Caco-2 (cell line): ENCODE measurements at regions not wholly inside any gene's neighbourhood (a gene's known extent, or its start where the extent isn't known, plus 50 kb on each side); places are given as distances from the start of the nearest gene placed in this dataset.

ENCODE experiments used
- BruUV-seq: library from RNA; stranded (reverse); fragments of 400-500 nt; replicated peaks from 2 replicates; lab custom pipeline; 2021; lab: Mats Ljungman, UMichigan
- CTCF ChIA-PET: fragments of 300-600 bp; sonication (Branson Sonifier 250); formaldehyde crosslinking; loops from one replicate; lab custom pipeline; 2022; ENCODE audit warnings: antibody characterized with exemption; lab: Charles Lee
- POLR2A ChIA-PET: fragments of 300-600 bp; sonication (Branson Sonifier 250); formaldehyde crosslinking; loops from one replicate; lab custom pipeline; 2022; ENCODE audit warnings: antibody characterized with exemption; lab: Charles Lee
- DNase-seq, 2 experiments: peaks; one replicate each; pipeline versions ENCODE4 v3.0.0 to v3.0.0-alpha.2; 2020 to 2022
- H3K27me3 ChIP-seq: replicated peaks from 2 replicates; pipeline ENCODE4 v1.6.0; 2011; ENCODE audit warnings: low read length; ENCODE audit not compliant: control insufficient read depth, insufficient read depth
- H3K36me3 ChIP-seq: 2 replicates; pipeline ENCODE4 v1.5.1; 2011; ENCODE audit warnings: low read length; ENCODE audit not compliant: control insufficient read depth, insufficient read depth
- H3K4me1 ChIP-seq: fragments of 250-450 bp; sonication (Bioruptor Pico); 2 replicates; pipeline ENCODE4 v1.5.1; 2020; ENCODE audit warnings: mild to moderate bottlenecking
- H3K4me3 ChIP-seq: 2 replicates; pipeline ENCODE4 v1.5.1; 2011; ENCODE audit warnings: low read depth, mild to moderate bottlenecking, control low read depth, low read length
- H3K9me3 ChIP-seq: fragments of 250-450 bp; sonication (Bioruptor Pico); 2 replicates; pipeline ENCODE4 v1.5.1; 2020; ENCODE audit warnings: mild to moderate bottlenecking, moderate library complexity
- H3K27ac Mint-ChIP-seq: one replicate; pipeline ENCODE4 v1.8.0; 2022; ENCODE audit warnings: mixed read lengths; ENCODE audit not compliant: unreplicated experiment
- H3K27me3 Mint-ChIP-seq: one replicate; pipeline ENCODE4 v1.8.0; 2022; ENCODE audit warnings: mixed read lengths; ENCODE audit not compliant: insufficient read depth, unreplicated experiment
- H3K36me3 Mint-ChIP-seq: one replicate; pipeline ENCODE4 v1.8.0; 2022; ENCODE audit warnings: mild to moderate bottlenecking, mixed read lengths; ENCODE audit not compliant: insufficient read depth, unreplicated experiment
- H3K4me1 Mint-ChIP-seq: one replicate; pipeline ENCODE4 v1.8.0; 2022; ENCODE audit warnings: low read depth, mixed read lengths; ENCODE audit not compliant: unreplicated experiment
- H3K4me3 Mint-ChIP-seq: one replicate; pipeline ENCODE4 v1.8.0; 2022; ENCODE audit warnings: mild to moderate bottlenecking, moderate library complexity, mixed read lengths; ENCODE audit not compliant: unreplicated experiment
- H3K9me3 Mint-ChIP-seq: one replicate; pipeline ENCODE4 v1.8.0; 2022; ENCODE audit warnings: mixed read lengths; ENCODE audit not compliant: unreplicated experiment
- CTCF ChIP-seq, 2 experiments: fragments of 200-600 bp in 1 of 2; IDR thresholded peaks; 1 replicate in 1 of 2; 2 replicates in 1 of 2; pipeline versions ENCODE4 v1.5.1 to v1.8.0; 2011 to 2022; ENCODE audit warnings: antibody characterized with exemption in 1 of 2, control low read depth in 1 of 2, inconsistent platforms in 1 of 2, low read depth in 1 of 2, low read length in 1 of 2, mild to moderate bottlenecking in 1 of 2, moderate library complexity in 1 of 2; ENCODE audit not compliant: insufficient read depth in 1 of 2, severe bottlenecking in 1 of 2, unreplicated experiment in 1 of 2
- intact Hi-C: fragments of 100-400 bp; cut with micrococcal nuclease; formaldehyde crosslinking; loops from one replicate; pipeline ENCODE4 v1.10.0; 2022; ENCODE audit not compliant: unreplicated experiment

GRCh38 chr2:12557688-12558087 lies 159.0 kb upstream of the TRIB2 start:
- no peaks in the 10 kb centered on the region for H3K36me3 Mint-ChIP-seq
- peaks cover 6% of the 10 kb centered on the region for H3K27me3 Mint-ChIP-seq
- ChIA-PET CTCF (no interaction called here), POLR2A (no interaction called here)
- no peaks in the 10 kb centered on the region for H3K9me3 Mint-ChIP-seq
- TF ChIP-seq CTCF (IDR thresholded peaks at IDR 0.05; ENCODE audit: insufficient read depth in 1 of 2, low read depth in 1 of 2, low read length in 1 of 2, severe bottlenecking in 1 of 2, unreplicated experiment in 1 of 2) = no peak
- DNase-seq = no peak
- Histone ChIP-seq H3K36me3 (no peaks in the 10 kb centered on the region), H3K4me3 (no peak overlapping the region), H3K27me3 (no peaks in the 10 kb centered on the region), H3K4me1 (no peaks in the 10 kb centered on the region; the same call in 1 of the 2 replicates), H3K9me3 (0 out of 2 replicates have a peak, but pooled peaks cover 5% of the 10 kb centered on the region)
- H3K27ac Mint-ChIP-seq = no peak overlapping the region
- intact Hi-C loops = no loop called here
- H3K4me3 Mint-ChIP-seq = no peak overlapping the region
- no TSS peak for BruUV-seq
- H3K4me1 Mint-ChIP-seq = no peaks in the 10 kb centered on the region

GRCh38 chr2:12558519-12558918 lies 158.2 kb upstream of the TRIB2 start:
- H3K27me3 Mint-ChIP-seq = peaks cover 6% of the 10 kb centered on the region
- intact Hi-C loops = no loop called here
- CTCF ChIA-PET = no interaction called here

DNA sequence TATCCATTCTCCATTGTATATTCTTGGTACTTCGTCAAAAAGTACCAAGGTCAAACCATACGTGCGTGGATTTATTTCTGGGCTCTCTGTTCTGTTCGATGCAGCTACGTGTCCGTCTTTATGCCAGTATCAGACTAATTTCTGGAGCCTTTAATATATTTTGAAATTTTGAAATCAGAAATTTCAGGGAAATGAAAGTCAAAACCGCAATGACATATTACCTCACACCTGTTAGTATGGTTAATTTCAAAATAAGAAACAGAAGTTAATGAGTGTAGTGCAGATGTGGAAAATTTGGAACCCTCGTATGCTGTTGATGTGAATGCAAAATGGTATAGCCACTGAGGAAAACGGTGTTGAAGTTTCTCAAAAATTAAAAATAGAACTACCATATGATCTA lies 156.1 kb upstream of the TRIB2 start:
- Mint-ChIP-seq H3K27ac (no peak overlapping the region), H3K36me3 (no peaks in the 10 kb centered on the region), H3K4me1 (no peaks in the 10 kb centered on the region), H3K9me3 (no peaks in the 10 kb centered on the region), H3K27me3 (peaks cover 15% of the 10 kb centered on the region), H3K4me3 (no peak overlapping the region)
- intact Hi-C loops = no loop called here
- DNase-seq = no peak
- Histone ChIP-seq H3K36me3 (no peaks in the 10 kb centered on the region), H3K4me3 (no peak overlapping the region), H3K4me1 (no peaks in the 10 kb centered on the region; the same call in 1 of the 2 replicates), H3K27me3 (no peaks in the 10 kb centered on the region), H3K9me3 (no peaks in the 10 kb centered on the region)
- TF ChIP-seq CTCF (IDR thresholded peaks at IDR 0.05; ENCODE audit: insufficient read depth in 1 of 2, low read depth in 1 of 2, low read length in 1 of 2, severe bottlenecking in 1 of 2, unreplicated experiment in 1 of 2) = no peak
- POLR2A ChIA-PET = no interaction called here
- CTCF ChIA-PET = no interaction called here
- BruUV-seq = no TSS peak

More at GRCh38 chr2:12558519-12558918, 158.2 kb upstream of the TRIB2 start:
- DNase-seq = no peak
- Histone ChIP-seq H3K36me3 (no peaks in the 10 kb centered on the region), H3K27me3 (no peaks in the 10 kb centered on the region), H3K9me3 (no peaks in the 10 kb centered on the region), H3K4me3 (no peak overlapping the region), H3K4me1 (no peaks in the 10 kb centered on the region; the same call in 1 of the 2 replicates)
- TF ChIP-seq CTCF (IDR thresholded peaks at IDR 0.05; ENCODE audit: insufficient read depth in 1 of 2, low read depth in 1 of 2, low read length in 1 of 2, severe bottlenecking in 1 of 2, unreplicated experiment in 1 of 2) = no peak
- Mint-ChIP-seq H3K4me3 (no peak overlapping the region), H3K36me3 (no peaks in the 10 kb centered on the region), H3K4me1 (no peaks in the 10 kb centered on the region), H3K9me3 (no peaks in the 10 kb centered on the region), H3K27ac (no peak overlapping the region)
- no TSS peak for BruUV-seq
- POLR2A ChIA-PET = no interaction called here
